BJ (cell line): ENCODE measurements at regions not wholly inside any gene's neighbourhood (a gene's known extent, or its start where the extent isn't known, plus 50 kb on each side); places are given as distances from the start of the nearest gene placed in this dataset.

Experiments used
- CTCF ChIA-PET: fragments of 350-600 bp; formaldehyde crosslinking; extraction: SDS; loops from one replicate; lab custom pipeline; 2021; ENCODE audit warnings: antibody characterized with exemption, inconsistent platforms; lab: Yijun Ruan, JAX
- POLR2A ChIA-PET: fragments of 300-600 bp; sonication (Branson Sonifier 250); formaldehyde crosslinking; extraction: SDS; loops from one replicate; lab custom pipeline; 2021; ENCODE audit warnings: antibody characterized with exemption; lab: Charles Lee
- DNase-seq: peaks from one replicate; pipeline ENCODE4 v3.0.0-alpha.2; 2011; ENCODE audit warnings: low read depth
- H3K27me3 ChIP-seq: 2 replicates; pipeline ENCODE4 v1.6.0; 2011; ENCODE audit warnings: low read length; ENCODE audit not compliant: control insufficient read depth, insufficient read depth
- H3K36me3 ChIP-seq: 2 replicates; pipeline ENCODE4 v1.5.1; 2011; ENCODE audit warnings: low read length; ENCODE audit not compliant: control insufficient read depth, insufficient read depth
- H3K4me3 ChIP-seq: 2 replicates; pipeline ENCODE4 v1.5.1; 2011; ENCODE audit warnings: low read depth, mild to moderate bottlenecking, control low read depth, low read length
- CTCF ChIP-seq: IDR thresholded peaks from 2 replicates; pipeline ENCODE4 v1.5.1; 2011; ENCODE audit warnings: low read depth, mild to moderate bottlenecking, control low read depth, inconsistent platforms, low read length, moderate library complexity; ENCODE audit not compliant: insufficient read depth

- no peak overlapping the region for H3K4me3 ChIP-seq
- no peak for DNase-seq
- POLR2A ChIA-PET = no interaction called here
- CTCF ChIA-PET = interaction anchor here (1.4 to 1.9 kb wide), 2 partner anchors 9 to 291 kb away, joined by 3 to 5 read pairs; no protein-coding TSS in a partner anchor
- H3K27me3 ChIP-seq = no peaks in the 10 kb centered on the region; the same call in 1 of the 2 replicates
- no peaks in the 10 kb centered on the region for H3K36me3 ChIP-seq
- no peak for TF ChIP-seq CTCF
These were observed 342.7 kb upstream of the CHAC2 start for GRCh38 chr2:53424902-53425301.

- Histone ChIP-seq H3K36me3 (no peaks in the 10 kb centered on the region), H3K27me3 (no peaks in the 10 kb centered on the region; the same call in 1 of the 2 replicates), H3K4me3 (no peak overlapping the region)
- DNase-seq = no peak
- CTCF ChIA-PET = interaction anchor here (0.6 to 2.0 kb wide), 7 partner anchors 18 to 1281 kb away, joined by 3 to 9 read pairs (median 3); no protein-coding TSS in a partner anchor
- TF ChIP-seq CTCF = no peak
- POLR2A ChIA-PET = no interaction called here
These were observed 344.1 kb upstream of the CHAC2 start for GRCh38 chr2:53423465-53423864.

GRCh38 chr2:53422979-53423378 is 344.6 kb upstream of the CHAC2 start:
- no peaks in the 10 kb centered on the region for H3K36me3 ChIP-seq
- CTCF ChIA-PET = interaction anchor here (0.6 to 2.0 kb wide), 10 partner anchors 18 to 1282 kb away, joined by 3 to 9 read pairs (median 3); partner anchors contain the start of gene ERLEC1
- no peaks in the 10 kb centered on the region; the same call in 1 of the 2 replicates for H3K27me3 ChIP-seq
- POLR2A ChIA-PET = no interaction called here
- no peak overlapping the region for H3K4me3 ChIP-seq
- DNase-seq = no peak
- peak; percentile 61 for TF ChIP-seq CTCF

- Histone ChIP-seq H3K36me3 (no peaks in the 10 kb centered on the region), H3K27me3 (no peaks in the 10 kb centered on the region; the same call in 1 of the 2 replicates), H3K4me3 (no peak overlapping the region)
- no peak for TF ChIP-seq CTCF
- DNase-seq = no peak
- CTCF ChIA-PET = no interaction called here
- POLR2A ChIA-PET = no interaction called here
These were observed 350.2 kb upstream of the CHAC2 start for GRCh38 chr2:53417385-53417784.

GRCh38 chr2:53407363-53408080 is 360.1 kb upstream of the CHAC2 start:
- ChIA-PET POLR2A (no interaction called here), CTCF (no interaction called here)
- no peak overlapping the region for H3K4me3 ChIP-seq
- no peak for TF ChIP-seq CTCF
- no peaks in the 10 kb centered on the region for H3K27me3 ChIP-seq
- no peaks in the 10 kb centered on the region for H3K36me3 ChIP-seq
- DNase-seq = no peak
